Activated naive CD4-positive, alpha-beta T cell treated with anti-CD3 and anti-CD28 coated beads, Interleukin-2, amount 50 U/mL, for 72 hours (primary cell): ENCODE measurements at regions not wholly inside any gene's neighbourhood (a gene's known extent, or its start where the extent isn't known, plus 50 kb on each side); places are given as distances from the start of the nearest gene placed in this dataset.

Experiments used
- ATAC-seq, 2 donors: fragments of 150-1000 bp; cut with Tn5 transposase; 2 replicates each; pipeline ENCODE4 v1.10.0; 2021; ENCODE audit warnings: mild to moderate bottlenecking in 2 of 2, moderate library complexity in 2 of 2
- DNase-seq, 2 donors: peaks; one replicate each; pipeline ENCODE4 v3.0.0; 2021 to 2022; ENCODE audit warnings: low spot score in 2 of 2
- H3K27ac Mint-ChIP-seq, 2 donors: one replicate each; pipeline ENCODE4 v1.8.0; 2022; ENCODE audit warnings: mild to moderate bottlenecking in 2 of 2, mixed read lengths in 2 of 2
- H3K36me3 Mint-ChIP-seq, 2 donors: one replicate each; pipeline ENCODE4 v1.8.0; 2022; ENCODE audit warnings: mixed read lengths in 2 of 2
- H3K9me3 Mint-ChIP-seq, 2 donors: one replicate each; pipeline ENCODE4 v1.8.0; 2022; ENCODE audit warnings: mixed read lengths in 2 of 2

DNA sequence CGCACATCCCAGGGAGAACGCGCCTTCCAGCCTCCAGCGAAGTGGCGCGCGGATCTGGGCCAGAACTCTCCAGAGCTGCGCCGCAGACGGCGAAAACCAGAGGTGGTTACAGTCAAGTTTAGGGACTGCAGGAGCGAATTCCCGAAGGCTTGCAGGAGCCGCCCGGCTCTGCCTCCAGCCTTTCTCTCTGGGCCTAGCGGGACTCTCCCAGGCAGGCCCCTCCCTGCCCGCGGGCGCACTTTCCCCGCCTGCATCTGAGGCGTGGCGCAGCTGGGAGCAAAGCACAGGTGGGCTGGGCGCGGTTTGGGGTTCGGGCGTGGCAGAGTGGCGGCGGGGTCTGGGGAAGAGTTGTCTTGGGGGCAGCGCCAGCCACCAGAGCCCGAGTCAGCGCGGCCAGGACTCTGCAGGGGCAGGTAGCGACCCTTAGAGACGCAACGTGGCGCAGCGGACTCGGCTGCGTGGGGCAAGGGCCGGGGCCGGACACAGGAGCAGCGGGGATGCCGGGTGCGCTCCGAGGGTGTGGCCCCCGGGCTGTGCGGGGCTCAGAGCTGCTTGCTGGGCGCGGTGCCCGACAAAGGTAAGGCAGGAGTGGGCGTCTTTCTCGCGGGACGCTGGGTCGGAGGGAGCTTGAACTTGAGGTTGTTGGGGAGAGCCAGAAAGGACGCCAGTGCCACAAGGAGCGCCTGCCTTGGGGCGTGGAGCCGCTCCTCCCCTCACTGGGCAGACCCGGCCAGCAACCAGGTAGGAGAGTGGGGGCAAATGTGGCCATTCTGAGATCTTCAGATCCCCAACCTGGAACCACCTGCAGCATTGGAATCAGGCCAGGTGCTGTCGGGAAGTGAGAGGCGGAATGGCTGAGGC lies 1126.0 kb downstream of the AACS start:
- peaks cover 9% of the 10 kb centered on the region in 2 donors for H3K9me3 Mint-ChIP-seq
- ATAC-seq (peak in 1 of 2 donors; percentile 34), DNase-seq (no peak)
- H3K27ac Mint-ChIP-seq, result no peak overlapping the region
- H3K36me3 Mint-ChIP-seq, result peaks cover 0 to 9% of the 10 kb centered on the region in 2 donors

DNA sequence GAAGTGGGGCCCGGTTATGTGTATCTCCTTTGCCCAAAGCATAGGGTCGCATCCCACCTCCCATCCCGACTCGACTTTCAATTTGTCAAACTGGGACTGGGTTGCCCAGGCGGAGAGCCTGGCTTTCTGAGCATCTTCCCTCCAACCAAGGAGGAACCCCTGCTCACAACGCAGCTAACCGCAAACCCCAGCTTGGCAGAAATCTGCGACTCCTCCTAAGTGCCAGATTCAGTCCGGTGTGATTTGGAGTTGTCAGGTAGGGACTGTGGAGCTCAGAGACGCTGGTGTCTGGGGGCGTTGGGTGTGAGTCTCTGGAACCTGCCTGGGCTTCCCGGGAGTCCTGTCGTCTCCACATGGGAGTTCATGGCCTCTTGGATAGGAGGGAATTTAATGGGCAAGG lies 1126.7 kb downstream of the AACS start:
- Mint-ChIP-seq H3K9me3 (peaks cover 9% of the 10 kb centered on the region in 2 donors), H3K27ac (no peak overlapping the region), H3K36me3 (peaks cover 0 to 6% of the 10 kb centered on the region in 2 donors)
- no peak for ATAC-seq
- no peak for DNase-seq

DNA sequence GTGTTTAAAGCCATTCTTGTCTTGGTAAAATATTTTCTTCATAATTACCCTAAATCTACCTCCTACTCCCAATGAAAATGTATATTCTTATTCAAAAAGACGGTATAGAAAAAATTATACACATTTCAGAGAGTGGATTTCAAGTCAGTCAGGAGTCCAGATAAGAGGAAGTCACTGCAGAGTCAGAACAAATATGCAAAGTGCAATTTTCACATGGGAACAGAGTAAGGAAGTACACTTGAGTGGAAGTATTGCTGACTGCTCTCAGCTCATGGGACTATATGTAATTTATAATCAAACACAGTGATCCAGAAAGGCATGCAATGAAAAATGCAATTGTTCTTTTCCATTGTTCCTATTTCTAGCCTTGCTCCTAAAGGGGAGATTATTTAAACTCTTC lies 1128.0 kb downstream of the AACS start:
- Mint-ChIP-seq H3K9me3 (peaks cover 9% of the 10 kb centered on the region in 2 donors), H3K27ac (no peak overlapping the region), H3K36me3 (peaks cover 0 to 6% of the 10 kb centered on the region in 2 donors)
- ATAC-seq (no peak), DNase-seq (no peak)

DNA sequence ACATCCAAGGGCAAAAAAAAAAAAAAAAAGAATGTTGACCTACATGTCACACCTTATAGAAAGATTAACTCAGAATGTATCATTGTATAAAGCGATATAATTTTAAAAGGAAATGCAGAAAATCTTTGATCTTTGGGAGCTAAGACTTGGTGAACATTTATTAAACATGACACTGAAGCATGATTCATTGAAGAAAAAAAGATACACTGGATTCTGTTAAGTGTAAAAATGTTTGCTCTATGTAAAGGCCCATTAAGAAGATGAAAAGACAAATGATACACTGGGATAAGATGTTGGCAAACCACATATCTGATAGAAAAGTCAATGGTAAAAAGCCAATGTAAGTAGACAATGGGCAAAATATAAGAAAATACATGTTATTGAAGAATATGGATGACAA lies 1131.0 kb downstream of the AACS start:
- DNase-seq, result no peak
- no peak for ATAC-seq
- Mint-ChIP-seq H3K36me3 (peaks cover 0 to 6% of the 10 kb centered on the region in 2 donors), H3K9me3 (peaks cover 9% of the 10 kb centered on the region in 2 donors), H3K27ac (no peak overlapping the region)

DNA sequence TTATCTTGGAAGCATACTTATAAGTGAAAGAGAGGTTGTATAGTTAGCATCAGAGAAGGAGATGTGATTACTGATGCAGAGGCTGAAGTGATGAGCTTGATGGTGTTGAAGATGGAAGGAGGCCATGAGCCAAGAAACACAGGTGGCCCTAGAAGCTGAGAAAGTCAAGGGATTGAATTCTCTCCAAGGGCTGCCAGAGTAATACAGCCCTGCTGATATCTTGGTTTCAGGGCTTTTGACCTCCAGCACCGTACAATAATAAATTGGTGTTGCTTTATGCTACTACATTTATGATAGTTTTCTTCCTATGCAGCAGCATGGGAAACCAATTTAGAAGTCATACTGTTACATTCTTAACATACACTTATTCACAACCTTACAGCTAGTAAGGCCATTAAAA lies 1133.3 kb downstream of the AACS start:
- no peak for ATAC-seq
- peaks cover 0 to 6% of the 10 kb centered on the region in 2 donors for H3K36me3 Mint-ChIP-seq
- H3K27ac Mint-ChIP-seq, result no peak overlapping the region
- peaks cover 9% of the 10 kb centered on the region in 2 donors for H3K9me3 Mint-ChIP-seq
- DNase-seq, result no peak

DNA sequence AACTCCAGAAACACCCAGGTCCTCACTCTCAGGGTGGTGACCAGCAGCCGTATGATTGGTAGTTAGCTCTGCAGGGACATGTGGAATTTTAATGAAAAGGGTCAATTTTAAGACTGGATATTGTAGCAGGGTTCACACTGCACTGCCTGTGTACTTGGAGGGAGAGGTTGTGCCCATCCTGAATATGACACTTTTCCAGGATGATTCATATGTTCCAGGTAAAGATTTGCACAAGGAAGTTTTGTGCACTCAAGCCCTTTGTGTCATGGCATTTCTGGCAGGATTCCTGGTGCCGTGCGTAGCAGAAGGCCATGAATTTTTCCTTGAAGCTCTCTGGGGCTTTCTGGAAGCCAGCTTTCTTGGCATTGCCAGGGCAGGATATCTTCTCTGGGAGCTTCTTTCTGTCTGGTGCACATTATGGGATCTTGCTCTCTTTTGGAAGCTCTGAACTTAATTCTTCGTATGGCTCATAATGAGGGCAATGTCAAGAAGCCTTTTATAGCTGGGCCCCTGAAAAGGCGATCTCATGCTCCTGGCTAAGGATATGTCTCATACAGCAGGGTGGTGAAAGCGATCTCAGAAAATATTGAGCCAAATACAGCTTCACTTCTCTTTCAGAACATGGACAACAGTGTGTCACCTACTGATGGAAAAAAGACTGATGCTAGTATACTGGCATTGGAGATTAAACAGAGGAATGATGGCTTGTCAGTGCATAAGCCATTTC lies 1133.9 kb downstream of the AACS start:
- ATAC-seq (no peak), DNase-seq (no peak)
- H3K9me3 Mint-ChIP-seq, result peaks cover 6 to 9% of the 10 kb centered on the region in 2 donors

DNA sequence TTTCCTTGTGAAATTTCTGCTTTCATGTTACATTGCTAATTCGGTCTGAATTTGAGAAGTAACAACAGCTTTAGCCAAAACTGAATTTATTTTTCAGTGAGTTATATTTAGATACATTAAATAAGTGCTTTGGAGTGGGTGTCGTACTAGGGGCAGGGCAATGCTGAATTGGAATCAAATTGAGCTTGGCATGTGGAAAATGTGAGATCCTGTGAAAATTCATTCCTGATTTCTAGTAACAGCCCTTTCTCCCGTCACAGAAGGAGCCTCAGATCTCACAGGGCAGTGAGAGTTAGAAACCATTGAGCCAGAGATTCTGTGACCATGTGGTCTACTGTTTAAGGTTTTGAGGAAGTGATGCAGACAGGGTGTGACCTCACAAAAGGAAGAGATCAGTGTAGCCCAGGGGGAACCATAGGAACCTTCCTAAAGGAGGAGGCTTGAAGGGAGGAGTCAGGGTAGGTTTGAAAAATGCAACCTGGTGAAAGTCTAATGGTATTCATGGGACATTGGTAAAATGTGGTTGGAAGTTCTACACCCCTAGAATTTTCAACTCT lies 1136.8 kb downstream of the AACS start:
- ATAC-seq (no peak), DNase-seq (no peak)
- Mint-ChIP-seq H3K36me3 (no peaks in the 10 kb centered on the region), H3K9me3 (peaks cover 0 to 3% of the 10 kb centered on the region in 2 donors), H3K27ac (peak overlapping the region in 1 of 2 donors; percentile 58)

More for the DNA sequence above, 1133.9 kb downstream of the AACS start:
- H3K36me3 Mint-ChIP-seq, result peaks cover 0 to 6% of the 10 kb centered on the region in 2 donors
- H3K27ac Mint-ChIP-seq, result no peak overlapping the region

DNA sequence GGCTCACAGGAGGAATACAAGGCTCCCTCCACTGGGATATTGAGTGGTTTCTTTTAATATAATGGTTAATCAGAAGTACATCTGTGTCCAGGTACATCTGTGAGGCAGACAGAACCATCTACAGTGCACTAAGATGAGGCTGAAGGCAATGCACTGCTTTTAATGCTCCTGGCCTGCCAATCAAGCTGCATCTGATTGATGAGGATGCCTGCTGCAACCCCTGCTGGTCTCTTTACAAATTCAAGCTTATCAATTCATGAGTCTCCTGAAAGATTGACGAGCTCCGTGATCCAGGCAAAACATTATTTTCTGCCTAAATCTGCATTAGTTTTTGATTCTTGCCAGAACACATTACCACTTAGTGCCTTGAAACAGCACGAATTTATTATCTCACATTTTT lies 1139.1 kb downstream of the AACS start:
- H3K27ac Mint-ChIP-seq, result no peak overlapping the region
- ATAC-seq, result no peak
- peaks cover 0 to 3% of the 10 kb centered on the region in 2 donors for H3K9me3 Mint-ChIP-seq
- DNase-seq, result no peak
- no peaks in the 10 kb centered on the region for H3K36me3 Mint-ChIP-seq

DNA sequence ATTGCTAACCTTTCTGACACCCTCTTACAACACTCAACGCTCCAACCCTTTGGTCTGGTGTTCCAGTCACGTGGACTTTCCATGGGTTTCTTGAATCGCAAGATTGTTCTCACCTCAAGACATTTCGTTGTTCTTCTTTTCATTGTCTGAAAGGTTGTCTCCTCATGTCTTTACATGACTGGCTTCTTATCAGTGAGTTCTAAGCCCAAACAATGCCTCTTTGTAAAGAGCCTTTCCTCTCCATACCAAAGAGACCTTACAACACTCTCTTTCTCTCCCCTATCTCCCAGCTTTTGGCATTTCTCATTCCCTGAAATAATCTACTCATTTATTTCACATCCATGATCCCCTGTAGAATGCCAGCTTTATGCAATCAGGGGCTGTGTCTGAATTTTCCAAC lies 1144.8 kb downstream of the AACS start:
- no peaks in the 10 kb centered on the region for H3K36me3 Mint-ChIP-seq
- H3K27ac Mint-ChIP-seq, result no peak overlapping the region
- ATAC-seq (no peak), DNase-seq (no peak)
- H3K9me3 Mint-ChIP-seq, result peaks cover 0 to 3% of the 10 kb centered on the region in 2 donors

DNA sequence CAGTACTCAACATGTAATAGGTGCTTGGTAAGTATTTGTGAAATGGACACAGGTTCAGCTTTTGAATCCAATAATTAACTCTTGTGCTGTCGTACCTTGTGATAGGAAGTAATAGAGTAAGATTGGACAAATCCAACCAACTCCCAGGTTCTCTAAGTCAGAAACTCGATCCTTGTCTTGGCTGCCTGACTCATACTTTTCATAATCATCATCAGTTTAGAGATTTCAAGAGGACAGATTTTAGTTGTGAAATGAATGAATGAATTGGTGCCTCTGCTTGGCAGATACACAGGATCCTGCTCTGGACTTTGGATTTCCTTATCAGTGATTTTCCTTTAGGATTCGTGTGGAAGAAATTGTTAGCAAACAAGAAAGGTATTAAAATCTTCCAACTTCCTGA lies 1145.2 kb downstream of the AACS start:
- ATAC-seq (no peak), DNase-seq (no peak)
- H3K36me3 Mint-ChIP-seq, result no peaks in the 10 kb centered on the region
- no peak overlapping the region for H3K27ac Mint-ChIP-seq
- peaks cover 0 to 3% of the 10 kb centered on the region in 2 donors for H3K9me3 Mint-ChIP-seq

DNA sequence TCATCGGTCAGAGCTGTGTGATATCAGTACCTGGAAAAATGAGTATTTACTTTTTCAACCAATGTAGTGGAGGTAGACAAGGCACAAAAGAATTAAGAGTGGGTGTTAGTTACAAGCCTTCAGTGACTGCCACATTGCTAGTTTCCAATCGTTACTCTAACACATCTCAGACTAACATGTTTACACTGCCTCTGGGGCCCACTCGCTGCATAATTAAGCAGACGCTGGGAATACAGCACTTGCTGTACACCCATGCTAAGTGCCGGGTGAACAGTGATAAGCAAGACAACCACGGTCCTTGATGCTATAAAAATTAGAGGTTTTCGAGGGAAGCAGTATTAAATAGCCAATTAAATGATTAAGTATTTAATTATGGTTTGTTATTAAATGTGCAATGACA lies 1147.6 kb downstream of the AACS start:
- Mint-ChIP-seq H3K36me3 (no peaks in the 10 kb centered on the region), H3K9me3 (no peaks in the 10 kb centered on the region), H3K27ac (no peak overlapping the region)
- no peak for ATAC-seq
- DNase-seq, result no peak

DNA sequence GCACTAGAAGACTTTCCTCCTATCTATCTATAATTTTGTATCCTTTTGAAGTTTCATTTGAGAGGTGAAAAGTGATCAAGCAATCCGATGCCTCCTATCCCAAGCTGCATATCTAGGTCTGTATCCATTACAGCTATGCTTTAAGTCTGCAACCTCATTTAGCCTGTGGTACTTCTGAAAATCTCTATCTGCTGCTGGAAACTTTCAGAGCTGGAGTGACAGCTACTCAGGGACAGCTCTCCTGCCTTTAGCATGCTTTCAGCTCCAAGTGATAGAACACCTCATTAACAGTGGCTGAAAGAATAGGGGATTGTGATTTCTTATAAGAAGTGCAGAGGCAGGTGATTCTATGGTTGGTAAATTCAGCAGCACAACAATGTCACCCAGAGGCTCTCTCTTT lies 1153.5 kb downstream of the AACS start:
- DNase-seq, result no peak
- Mint-ChIP-seq H3K27ac (no peak overlapping the region), H3K9me3 (no peaks in the 10 kb centered on the region), H3K36me3 (no peaks in the 10 kb centered on the region)
- ATAC-seq, result no peak

DNA sequence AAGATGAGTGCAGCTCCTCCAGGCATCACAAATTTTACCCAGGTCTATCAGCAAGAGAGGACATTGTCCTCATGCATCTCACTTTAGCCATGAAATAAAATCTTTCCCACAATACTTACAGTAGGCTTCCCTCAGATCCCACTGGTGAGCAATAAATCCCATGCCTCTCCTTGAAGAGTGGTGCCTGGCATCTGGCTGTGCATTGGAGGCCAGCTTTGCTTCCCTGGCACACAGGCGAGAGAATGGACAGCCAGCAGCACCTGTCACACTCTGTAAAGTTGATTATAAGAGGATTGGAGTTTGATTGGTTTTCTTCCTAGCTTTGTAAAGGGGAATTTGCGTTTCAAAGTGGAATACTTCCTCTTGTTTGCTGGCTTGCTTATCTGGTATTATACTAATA lies 1153.9 kb downstream of the AACS start:
- ATAC-seq (no peak), DNase-seq (no peak)
- Mint-ChIP-seq H3K9me3 (no peaks in the 10 kb centered on the region), H3K36me3 (no peaks in the 10 kb centered on the region), H3K27ac (no peak overlapping the region)

DNA sequence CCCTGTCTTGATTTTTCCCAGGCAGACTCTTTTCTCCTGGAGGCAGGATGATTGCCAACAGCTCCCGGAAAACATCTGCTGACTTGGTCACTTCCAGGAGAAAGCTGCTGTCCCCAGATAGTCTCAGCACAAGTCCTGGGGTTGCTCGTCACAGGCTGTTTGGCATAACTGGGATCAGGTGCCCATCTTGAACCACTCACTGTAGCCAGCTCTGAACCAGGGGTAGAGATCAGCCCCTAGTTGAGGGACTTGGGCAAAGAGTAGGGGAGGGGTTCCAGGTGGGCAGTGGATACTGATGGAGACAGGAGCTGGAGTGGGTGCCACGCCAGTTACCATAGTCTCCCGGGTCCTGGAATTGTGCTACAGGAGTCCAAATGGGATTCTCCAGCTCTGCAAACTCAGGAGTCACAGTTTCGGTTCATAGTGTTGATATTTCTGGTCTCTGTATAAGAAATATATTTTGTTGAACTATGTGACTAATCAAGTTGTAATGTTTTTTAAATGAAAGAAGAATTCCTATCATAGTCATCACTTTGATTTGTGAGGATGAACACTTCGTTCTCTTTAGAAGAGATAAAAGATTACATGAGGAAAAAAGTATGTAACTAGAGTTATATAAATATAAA lies 1154.5 kb downstream of the AACS start:
- DNase-seq (no peak), ATAC-seq (no peak)
- H3K9me3 Mint-ChIP-seq, result peaks cover 0 to under 1% of the 10 kb centered on the region in 2 donors
- no peaks in the 10 kb centered on the region for H3K36me3 Mint-ChIP-seq
- H3K27ac Mint-ChIP-seq, result no peak overlapping the region

DNA sequence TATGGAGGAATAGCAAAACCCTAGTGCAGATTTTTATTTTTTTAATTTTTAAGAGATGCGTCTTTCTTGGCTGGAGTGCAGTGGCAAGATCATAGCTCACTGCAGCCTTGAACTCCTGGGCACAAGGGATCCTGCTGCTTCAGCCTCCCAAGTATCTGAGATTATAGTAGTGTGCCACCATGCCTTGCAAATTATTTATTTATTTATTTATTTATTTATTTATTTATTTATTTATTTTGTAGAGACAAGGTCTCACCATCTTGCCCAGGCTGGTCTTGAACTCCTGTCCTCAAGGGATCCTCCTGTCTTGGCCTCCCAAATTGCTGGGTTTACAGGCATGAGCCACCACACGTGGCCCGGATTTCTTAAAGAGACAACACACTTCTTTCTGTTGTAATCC lies 1158.8 kb downstream of the AACS start:
- Mint-ChIP-seq H3K9me3 (peaks cover 7 to 13% of the 10 kb centered on the region in 2 donors), H3K36me3 (peaks cover 0 to 7% of the 10 kb centered on the region in 2 donors), H3K27ac (no peak overlapping the region)
- DNase-seq (no peak), ATAC-seq (no peak)

DNA sequence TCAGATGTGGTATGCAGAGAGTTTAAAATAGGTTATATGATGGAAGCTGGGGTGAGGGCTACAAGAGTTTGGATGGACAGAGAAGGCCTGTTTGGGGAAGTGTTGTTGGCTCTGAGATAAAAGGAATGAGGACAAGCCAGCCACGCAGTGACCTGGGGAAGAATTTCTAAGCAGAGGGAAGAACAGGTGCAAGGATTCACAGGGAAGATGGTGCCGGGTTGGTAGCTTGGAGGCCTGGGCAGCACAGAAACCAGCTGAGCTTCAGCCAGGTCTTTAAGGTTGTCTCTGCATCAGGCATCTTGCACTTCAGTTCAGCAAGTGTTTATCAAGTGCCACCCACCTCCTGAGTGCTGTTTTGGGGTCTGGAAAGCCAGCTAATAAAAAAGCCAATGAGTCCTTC lies 1163.7 kb downstream of the AACS start:
- DNase-seq (no peak), ATAC-seq (no peak)
- H3K36me3 Mint-ChIP-seq, result peaks cover 0 to 7% of the 10 kb centered on the region in 2 donors
- H3K27ac Mint-ChIP-seq, result no peak overlapping the region
- peaks cover 7 to 13% of the 10 kb centered on the region in 2 donors for H3K9me3 Mint-ChIP-seq

DNA sequence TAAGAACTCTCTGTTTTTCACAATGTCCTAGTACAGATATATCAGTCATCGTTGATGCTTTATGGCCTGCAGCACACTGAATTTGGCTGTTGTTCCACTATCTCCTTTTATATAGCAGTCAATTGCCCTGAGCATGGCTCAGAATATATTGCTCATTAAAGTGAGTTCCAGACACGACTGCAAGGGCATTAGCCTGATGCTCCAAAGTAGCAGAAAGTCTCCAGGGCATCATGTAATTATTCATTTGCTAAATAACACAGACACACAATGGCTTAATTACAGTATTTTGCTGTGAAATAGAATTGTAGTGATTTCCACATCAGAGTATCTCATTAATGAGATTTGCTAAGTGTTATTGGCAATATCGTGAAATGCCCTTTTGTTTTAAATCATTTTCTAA lies 1167.5 kb downstream of the AACS start:
- ATAC-seq (no peak), DNase-seq (no peak)
- Mint-ChIP-seq H3K36me3 (no peaks in the 10 kb centered on the region), H3K9me3 (peaks cover 0 to 4% of the 10 kb centered on the region in 2 donors), H3K27ac (no peak overlapping the region)
